SK-N-SH (cell line): ENCODE measurements at regions not wholly inside any gene's neighbourhood (a gene's known extent, or its start where the extent isn't known, plus 50 kb on each side); places are given as distances from the start of the nearest gene placed in this dataset.

Experiments
- CTCF ChIA-PET: fragments of 300-600, 350-600 bp; formaldehyde crosslinking; extraction: SDS; loops from one replicate; lab custom pipeline; 2021; lab: Yijun Ruan, JAX
- POLR2A ChIA-PET: fragments of 350-600 bp; sonication (Branson Sonifier 250); formaldehyde crosslinking; extraction: SDS; loops from one replicate; lab custom pipeline; 2020; ENCODE audit warnings: antibody characterized with exemption, inconsistent platforms; lab: Yijun Ruan, JAX
- DNase-seq: peaks from one replicate; pipeline ENCODE4 v3.0.0; 2012
- H2AFZ ChIP-seq: fragments of 200-600 bp; sonication (generic); 2 replicates; pipeline ENCODE4 v1.8.1; 2016; ENCODE audit warnings: antibody characterized with exemption, mild to moderate bottlenecking, low read depth
- H3F3A ChIP-seq: fragments of 200-600 bp; sonication (generic); replicated peaks from 2 replicates; pipeline ENCODE3; 2016; ENCODE audit warnings: antibody characterized with exemption, mild to moderate bottlenecking; ENCODE audit not compliant: insufficient read depth
- H3K27ac ChIP-seq, 2 experiments: fragments of 200-500 bp in 1 of 2; fragments of 200-600 bp in 1 of 2; sonication (Bioruptor generic) in 1 of 2; sonication (generic), shearing (Covaris generic) in 1 of 2; 2 replicates each; pipeline versions ENCODE4 v1.5.1 to v1.6.1; 2014 to 2016; ENCODE audit warnings: low read depth in 2 of 2, inconsistent platforms in 1 of 2, low read length in 1 of 2, mild to moderate bottlenecking in 1 of 2, mixed read lengths in 1 of 2
- H3K27me3 ChIP-seq: fragments of 200-600 bp; sonication (generic), shearing (Covaris generic); 2 replicates; pipeline ENCODE4 v1.6.1; 2016; ENCODE audit warnings: mixed run types; ENCODE audit not compliant: insufficient read depth
- H3K36me3 ChIP-seq, 2 experiments: fragments of 200-500 bp in 1 of 2; fragments of 200-600 bp in 1 of 2; sonication (Bioruptor generic) in 1 of 2; sonication (generic) in 1 of 2; replicated peaks in 1 of 2; 2 replicates each; pipeline versions ENCODE3 to v1.5.1; 2014 to 2016; ENCODE audit warnings: low read length in 1 of 2, mild to moderate bottlenecking in 1 of 2; ENCODE audit not compliant: insufficient read depth in 2 of 2, control insufficient read depth in 1 of 2
- H3K4me1 ChIP-seq, 2 experiments: fragments of 200-500 bp in 1 of 2; fragments of 200-600 bp in 1 of 2; sonication (Bioruptor generic) in 1 of 2; sonication (generic), shearing (Covaris generic) in 1 of 2; 2 replicates each; pipeline versions ENCODE4 v1.5.1 to v1.6.1; 2014 to 2016; ENCODE audit warnings: low read depth in 1 of 2, low read length in 1 of 2, mixed run types in 1 of 2; ENCODE audit not compliant: insufficient read depth in 2 of 2, control insufficient read depth in 1 of 2
- H3K4me2 ChIP-seq: fragments of 200-600 bp; sonication (generic), shearing (Covaris generic); 2 replicates; pipeline ENCODE4 v1.6.1; 2017; ENCODE audit warnings: mixed run types
- H3K4me3 ChIP-seq, 2 experiments: fragments of 200-500 bp in 1 of 2; fragments of 200-600 bp in 1 of 2; sonication (Bioruptor generic) in 1 of 2; sonication (generic), shearing (Covaris generic) in 1 of 2; 2 replicates each; pipeline versions ENCODE4 v1.5.1 to v1.8.1; 2014 to 2016; ENCODE audit warnings: low read depth in 2 of 2, inconsistent platforms in 1 of 2, low read length in 1 of 2, mild to moderate bottlenecking in 1 of 2, mixed read lengths in 1 of 2, moderate library complexity in 1 of 2
- H3K79me2 ChIP-seq: fragments of 200-600 bp; sonication (generic); 2 replicates; pipeline ENCODE4 v1.8.1; 2017; ENCODE audit warnings: mild to moderate bottlenecking; ENCODE audit not compliant: insufficient read depth
- H3K9ac ChIP-seq: fragments of 200-600 bp; sonication (generic); 2 replicates; pipeline ENCODE4 v1.6.1; 2017; ENCODE audit warnings: mixed run types
- H3K9me2 ChIP-seq: fragments of 200-600 bp; sonication (generic); 2 replicates; pipeline ENCODE4 v1.6.1; 2017; ENCODE audit warnings: mixed run types
- H3K9me3 ChIP-seq: fragments of 200-600 bp; sonication (generic); 2 replicates; pipeline ENCODE4 v1.6.1; 2017; ENCODE audit warnings: mixed run types, mild to moderate bottlenecking, moderate library complexity
- H4K20me1 ChIP-seq: fragments of 200-600 bp; sonication (generic); 2 replicates; pipeline ENCODE4 v1.6.1; 2017; ENCODE audit warnings: mild to moderate bottlenecking, mixed run types; ENCODE audit not compliant: insufficient read depth
- CHD2 ChIP-seq: fragments of 150-350 bp; IDR thresholded peaks from 2 replicates; pipeline ENCODE4 v1.6.1; 2018; ENCODE audit warnings: low read length; ENCODE audit not compliant: partially characterized antibody
- FOSL2 ChIP-seq: IDR thresholded peaks from 2 replicates; pipeline ENCODE4 v1.4.0; 2012; ENCODE audit warnings: low read depth, mild to moderate bottlenecking, moderate library complexity, borderline replicate concordance
- FOXJ3 ChIP-seq: sonication (generic); formaldehyde crosslinking; IDR thresholded peaks from 2 replicates; pipeline ENCODE4 v1.5.1; 2020; ENCODE audit warnings: mild to moderate bottlenecking, missing genetic modification reagents
- FOXM1 ChIP-seq: IDR thresholded peaks from 2 replicates; pipeline ENCODE4 v1.4.0; 2012; ENCODE audit warnings: low read depth, mild to moderate bottlenecking
- GABPA ChIP-seq: IDR thresholded peaks from 2 replicates; pipeline ENCODE4 v1.4.0; 2012; ENCODE audit warnings: low read depth, mild to moderate bottlenecking
- JUND ChIP-seq: IDR thresholded peaks from 2 replicates; pipeline ENCODE4 v1.4.0; 2012
- MAX ChIP-seq: IDR thresholded peaks from 2 replicates; pipeline ENCODE4 v1.4.0; 2012; ENCODE audit warnings: low read depth
- MXI1 ChIP-seq: IDR thresholded peaks from 2 replicates; pipeline ENCODE4 v1.6.1; 2012; ENCODE audit warnings: mild to moderate bottlenecking, low read depth, low read length, improper control_type of control experiment
- NFIC ChIP-seq: IDR thresholded peaks from 2 replicates; pipeline ENCODE4 v1.4.0; 2012; ENCODE audit warnings: borderline replicate concordance
- POLR2AphosphoS5 ChIP-seq: IDR thresholded peaks from 2 replicates; pipeline ENCODE4 v1.6.1; 2012; ENCODE audit warnings: low read depth, low read length
- RAD21 ChIP-seq: IDR thresholded peaks from 2 replicates; pipeline ENCODE4 v1.6.1; 2012; ENCODE audit warnings: mild to moderate bottlenecking, low read length
- RCOR1 ChIP-seq: fragments of 150-350 bp; IDR thresholded peaks from 2 replicates; pipeline ENCODE4 v1.6.1; 2017; ENCODE audit warnings: antibody characterized with exemption, low read length
- RFX5 ChIP-seq: IDR thresholded peaks from 2 replicates; pipeline ENCODE4 v1.6.1; 2012; ENCODE audit warnings: mild to moderate bottlenecking, improper control_type of control experiment, low read length
- TCF12 ChIP-seq: IDR thresholded peaks from 2 replicates; pipeline ENCODE4 v1.4.0; 2012
- TEAD4 ChIP-seq: IDR thresholded peaks from 2 replicates; pipeline ENCODE4 v1.4.0; 2012; ENCODE audit warnings: mild to moderate bottlenecking, borderline replicate concordance; ENCODE audit not compliant: insufficient read depth
- USF1 ChIP-seq: IDR thresholded peaks from 2 replicates; pipeline ENCODE4 v1.4.0; 2012; ENCODE audit warnings: low read depth, borderline replicate concordance
- USF2 ChIP-seq: fragments of 150-350 bp; IDR thresholded peaks from 2 replicates; pipeline ENCODE4 v1.6.1; 2017; ENCODE audit warnings: antibody characterized with exemption, low read length, low read depth, borderline replicate concordance
- YY1 ChIP-seq: IDR thresholded peaks from 2 replicates; pipeline ENCODE4 v1.4.0; 2012; ENCODE audit warnings: low read depth, mild to moderate bottlenecking
- WGBS: methylation state at CpG from one replicate; pipeline ENCODE4 v1.1.6; 2017; ENCODE audit warnings: low lambda C conversion rate; 5-methylcytosine and 5-hydroxymethylcytosine counted together
- TF ChIP-seq, protein P1 (sequence below): IDR thresholded peaks from 2 replicates; pipeline ENCODE4; 2012
- TF ChIP-seq, protein P2 (sequence below): IDR thresholded peaks from 2 replicates; pipeline ENCODE4 v1.6.1; 2012; ENCODE audit warnings: mild to moderate bottlenecking, low read depth, low read length, moderate library complexity

DNA sequence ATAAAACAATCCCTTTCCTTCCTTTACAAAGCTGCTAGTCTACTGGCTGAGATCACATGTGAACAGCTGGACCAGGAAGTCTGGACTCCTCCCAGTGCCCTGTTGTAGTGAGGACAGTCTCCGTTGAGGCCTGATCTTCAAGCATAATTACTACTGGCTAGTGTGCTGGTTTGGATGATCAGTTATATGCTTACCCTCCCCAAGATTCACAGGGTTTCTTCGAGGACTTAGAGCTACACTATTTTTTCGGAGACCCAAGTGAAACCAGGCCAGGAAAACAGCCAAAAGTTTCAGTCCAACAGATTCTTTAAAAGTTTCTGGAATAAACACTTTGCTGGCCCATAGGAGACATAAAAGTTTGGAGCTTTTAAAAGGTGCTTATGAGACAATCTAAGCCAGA lies 194.9 kb upstream of the CDH11 start (continued):
- TF ChIP-seq USF2 (no peak), JUND (no peak), MXI1 (no peak), FOSL2 (no peak), YY1 (no peak), TCF12 (no peak), MAX (no peak)

- WGBS: 79% methylated on average over 7 of the region's 7 CpGs
- Histone ChIP-seq H3K9ac (no peak overlapping the region), H3K4me3 (no peak overlapping the region), H3K79me2 (no peaks in the 10 kb centered on the region), H4K20me1 (no peaks in the 10 kb centered on the region), H3F3A (peaks cover 38% of the 10 kb centered on the region), H2AFZ (no peak overlapping the region), H3K27me3 (no peaks in the 10 kb centered on the region), H3K27ac (no peak overlapping the region; a peak in 1 of 4 replicates), H3K4me1 (peaks cover 19 to 37% of the 10 kb centered on the region in 2 experiments), H3K9me3 (no peaks in the 10 kb centered on the region), H3K4me2 (no peak overlapping the region), H3K9me2 (no peaks in the 10 kb centered on the region), H3K36me3 (no peaks in the 10 kb centered on the region)
- POLR2A ChIA-PET: no interaction called here
- CTCF ChIA-PET: no interaction called here
- DNase-seq: no peak
- TF ChIP-seq JUND (no peak), CHD2 (no peak), FOXM1 (no peak), NFIC (no peak), RAD21 (no peak), RFX5 (no peak), MXI1 (no peak), GABPA (no peak), RCOR1 (no peak), POLR2AphosphoS5 (no peak), TEAD4 (no peak), USF1 (no peak), FOXJ3 (no peak)
- TF ChIP-seq, protein P1, sequence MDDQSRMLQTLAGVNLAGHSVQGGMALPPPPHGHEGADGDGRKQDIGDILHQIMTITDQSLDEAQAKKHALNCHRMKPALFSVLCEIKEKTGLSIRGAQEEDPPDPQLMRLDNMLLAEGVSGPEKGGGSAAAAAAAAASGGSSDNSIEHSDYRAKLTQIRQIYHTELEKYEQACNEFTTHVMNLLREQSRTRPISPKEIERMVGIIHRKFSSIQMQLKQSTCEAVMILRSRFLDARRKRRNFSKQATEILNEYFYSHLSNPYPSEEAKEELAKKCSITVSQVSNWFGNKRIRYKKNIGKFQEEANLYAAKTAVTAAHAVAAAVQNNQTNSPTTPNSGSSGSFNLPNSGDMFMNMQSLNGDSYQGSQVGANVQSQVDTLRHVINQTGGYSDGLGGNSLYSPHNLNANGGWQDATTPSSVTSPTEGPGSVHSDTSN: no peak
- TF ChIP-seq, protein P2, sequence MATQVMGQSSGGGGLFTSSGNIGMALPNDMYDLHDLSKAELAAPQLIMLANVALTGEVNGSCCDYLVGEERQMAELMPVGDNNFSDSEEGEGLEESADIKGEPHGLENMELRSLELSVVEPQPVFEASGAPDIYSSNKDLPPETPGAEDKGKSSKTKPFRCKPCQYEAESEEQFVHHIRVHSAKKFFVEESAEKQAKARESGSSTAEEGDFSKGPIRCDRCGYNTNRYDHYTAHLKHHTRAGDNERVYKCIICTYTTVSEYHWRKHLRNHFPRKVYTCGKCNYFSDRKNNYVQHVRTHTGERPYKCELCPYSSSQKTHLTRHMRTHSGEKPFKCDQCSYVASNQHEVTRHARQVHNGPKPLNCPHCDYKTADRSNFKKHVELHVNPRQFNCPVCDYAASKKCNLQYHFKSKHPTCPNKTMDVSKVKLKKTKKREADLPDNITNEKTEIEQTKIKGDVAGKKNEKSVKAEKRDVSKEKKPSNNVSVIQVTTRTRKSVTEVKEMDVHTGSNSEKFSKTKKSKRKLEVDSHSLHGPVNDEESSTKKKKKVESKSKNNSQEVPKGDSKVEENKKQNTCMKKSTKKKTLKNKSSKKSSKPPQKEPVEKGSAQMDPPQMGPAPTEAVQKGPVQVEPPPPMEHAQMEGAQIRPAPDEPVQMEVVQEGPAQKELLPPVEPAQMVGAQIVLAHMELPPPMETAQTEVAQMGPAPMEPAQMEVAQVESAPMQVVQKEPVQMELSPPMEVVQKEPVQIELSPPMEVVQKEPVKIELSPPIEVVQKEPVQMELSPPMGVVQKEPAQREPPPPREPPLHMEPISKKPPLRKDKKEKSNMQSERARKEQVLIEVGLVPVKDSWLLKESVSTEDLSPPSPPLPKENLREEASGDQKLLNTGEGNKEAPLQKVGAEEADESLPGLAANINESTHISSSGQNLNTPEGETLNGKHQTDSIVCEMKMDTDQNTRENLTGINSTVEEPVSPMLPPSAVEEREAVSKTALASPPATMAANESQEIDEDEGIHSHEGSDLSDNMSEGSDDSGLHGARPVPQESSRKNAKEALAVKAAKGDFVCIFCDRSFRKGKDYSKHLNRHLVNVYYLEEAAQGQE: no peak
Measured at GRCh38 chr16:65315081-65315780, 193.4 kb upstream of the CDH11 start.
